ENCODE measurements at regions not wholly inside any gene's neighbourhood (a gene's known extent, or its start where the extent isn't known, plus 50 kb on each side); places are given as distances from the start of the nearest gene placed in this dataset.

DNA sequence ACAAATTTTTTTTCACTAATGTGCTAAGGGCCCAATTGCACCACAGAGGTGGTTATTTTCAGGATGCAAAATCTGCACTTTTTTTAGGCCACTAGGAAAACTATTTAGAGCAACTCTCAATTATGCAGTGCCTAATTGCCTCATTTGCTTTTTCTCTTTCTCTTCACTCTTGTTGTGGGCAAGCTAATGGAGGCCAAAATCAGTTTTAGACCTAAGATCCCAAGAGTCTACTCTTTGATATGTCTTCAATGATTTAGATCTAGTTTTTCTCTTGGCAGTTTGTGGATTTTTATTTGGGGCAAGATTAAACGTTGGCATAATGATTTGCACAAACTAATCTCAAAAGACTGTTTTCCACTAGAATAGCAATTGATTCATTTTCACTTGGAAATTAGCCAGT, 1996.9 kb downstream of the LRRC4C start:
- DNase-seq (ENCODE audit: low read depth in 1 of 2, low spot score in 1 of 2): no peak
- TF ChIP-seq POLR2AphosphoS5 (IDR thresholded peaks at IDR 0.05; ENCODE audit: low read depth): no peak
- TF ChIP-seq, protein P1, sequence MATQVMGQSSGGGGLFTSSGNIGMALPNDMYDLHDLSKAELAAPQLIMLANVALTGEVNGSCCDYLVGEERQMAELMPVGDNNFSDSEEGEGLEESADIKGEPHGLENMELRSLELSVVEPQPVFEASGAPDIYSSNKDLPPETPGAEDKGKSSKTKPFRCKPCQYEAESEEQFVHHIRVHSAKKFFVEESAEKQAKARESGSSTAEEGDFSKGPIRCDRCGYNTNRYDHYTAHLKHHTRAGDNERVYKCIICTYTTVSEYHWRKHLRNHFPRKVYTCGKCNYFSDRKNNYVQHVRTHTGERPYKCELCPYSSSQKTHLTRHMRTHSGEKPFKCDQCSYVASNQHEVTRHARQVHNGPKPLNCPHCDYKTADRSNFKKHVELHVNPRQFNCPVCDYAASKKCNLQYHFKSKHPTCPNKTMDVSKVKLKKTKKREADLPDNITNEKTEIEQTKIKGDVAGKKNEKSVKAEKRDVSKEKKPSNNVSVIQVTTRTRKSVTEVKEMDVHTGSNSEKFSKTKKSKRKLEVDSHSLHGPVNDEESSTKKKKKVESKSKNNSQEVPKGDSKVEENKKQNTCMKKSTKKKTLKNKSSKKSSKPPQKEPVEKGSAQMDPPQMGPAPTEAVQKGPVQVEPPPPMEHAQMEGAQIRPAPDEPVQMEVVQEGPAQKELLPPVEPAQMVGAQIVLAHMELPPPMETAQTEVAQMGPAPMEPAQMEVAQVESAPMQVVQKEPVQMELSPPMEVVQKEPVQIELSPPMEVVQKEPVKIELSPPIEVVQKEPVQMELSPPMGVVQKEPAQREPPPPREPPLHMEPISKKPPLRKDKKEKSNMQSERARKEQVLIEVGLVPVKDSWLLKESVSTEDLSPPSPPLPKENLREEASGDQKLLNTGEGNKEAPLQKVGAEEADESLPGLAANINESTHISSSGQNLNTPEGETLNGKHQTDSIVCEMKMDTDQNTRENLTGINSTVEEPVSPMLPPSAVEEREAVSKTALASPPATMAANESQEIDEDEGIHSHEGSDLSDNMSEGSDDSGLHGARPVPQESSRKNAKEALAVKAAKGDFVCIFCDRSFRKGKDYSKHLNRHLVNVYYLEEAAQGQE (IDR thresholded peaks at IDR 0.05; ENCODE audit: insufficient replicate concordance, low read depth): no peak
- TF ChIP-seq, protein P2, sequence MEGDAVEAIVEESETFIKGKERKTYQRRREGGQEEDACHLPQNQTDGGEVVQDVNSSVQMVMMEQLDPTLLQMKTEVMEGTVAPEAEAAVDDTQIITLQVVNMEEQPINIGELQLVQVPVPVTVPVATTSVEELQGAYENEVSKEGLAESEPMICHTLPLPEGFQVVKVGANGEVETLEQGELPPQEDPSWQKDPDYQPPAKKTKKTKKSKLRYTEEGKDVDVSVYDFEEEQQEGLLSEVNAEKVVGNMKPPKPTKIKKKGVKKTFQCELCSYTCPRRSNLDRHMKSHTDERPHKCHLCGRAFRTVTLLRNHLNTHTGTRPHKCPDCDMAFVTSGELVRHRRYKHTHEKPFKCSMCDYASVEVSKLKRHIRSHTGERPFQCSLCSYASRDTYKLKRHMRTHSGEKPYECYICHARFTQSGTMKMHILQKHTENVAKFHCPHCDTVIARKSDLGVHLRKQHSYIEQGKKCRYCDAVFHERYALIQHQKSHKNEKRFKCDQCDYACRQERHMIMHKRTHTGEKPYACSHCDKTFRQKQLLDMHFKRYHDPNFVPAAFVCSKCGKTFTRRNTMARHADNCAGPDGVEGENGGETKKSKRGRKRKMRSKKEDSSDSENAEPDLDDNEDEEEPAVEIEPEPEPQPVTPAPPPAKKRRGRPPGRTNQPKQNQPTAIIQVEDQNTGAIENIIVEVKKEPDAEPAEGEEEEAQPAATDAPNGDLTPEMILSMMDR (IDR thresholded peaks at IDR 0.05; ENCODE audit: insufficient read depth, low read length): no peak
- no peak for TF ChIP-seq SPI1 (IDR thresholded peaks at IDR 0.05; ENCODE audit: borderline replicate concordance, low read depth)
- TF ChIP-seq GABPA (IDR thresholded peaks at IDR 0.05; ENCODE audit: low read depth): no peak
- no peak overlapping the region for H3K27ac ChIP-seq (replicated peaks)
- H3K27me3 ChIP-seq (ENCODE audit: insufficient read depth, poor library complexity, severe bottlenecking): no peaks in the 10 kb centered on the region
- H3K4me3 ChIP-seq (replicated peaks; ENCODE audit: insufficient read depth, low read length): no peak overlapping the region

DNA sequence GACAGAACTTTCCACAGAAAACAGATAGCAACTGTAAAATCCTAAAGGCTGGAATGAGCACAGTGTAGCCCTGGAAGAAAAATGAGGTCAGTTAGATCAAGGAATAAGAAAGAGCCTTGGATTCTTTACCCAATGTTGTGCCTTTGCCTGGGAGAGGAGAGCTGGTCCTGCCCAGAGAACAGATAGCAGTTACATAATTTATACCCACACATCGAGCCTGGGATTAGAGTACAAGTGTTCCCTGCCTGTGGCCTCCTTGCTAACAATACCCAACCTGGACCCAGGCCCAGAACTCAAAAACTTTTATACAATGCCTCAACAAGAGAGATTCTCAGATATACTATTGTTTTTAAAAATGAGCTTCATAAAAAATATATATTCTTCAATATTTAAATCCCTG, 1998.4 kb downstream of the LRRC4C start:
- Histone ChIP-seq H3K4me3 (replicated peaks; ENCODE audit: insufficient read depth, low read length) (no peak overlapping the region), H3K27me3 (ENCODE audit: insufficient read depth, poor library complexity, severe bottlenecking) (no peaks in the 10 kb centered on the region), H3K27ac (replicated peaks) (no peak overlapping the region)
- TF ChIP-seq, protein P1 (IDR thresholded peaks at IDR 0.05; ENCODE audit: insufficient replicate concordance, low read depth): no peak
- TF ChIP-seq, protein P2 (IDR thresholded peaks at IDR 0.05; ENCODE audit: insufficient read depth, low read length): no peak
- TF ChIP-seq POLR2AphosphoS5 (IDR thresholded peaks at IDR 0.05; ENCODE audit: low read depth) (no peak), SPI1 (IDR thresholded peaks at IDR 0.05; ENCODE audit: borderline replicate concordance, low read depth) (no peak), GABPA (IDR thresholded peaks at IDR 0.05; ENCODE audit: low read depth) (no peak)
- no peak for DNase-seq (ENCODE audit: low read depth in 1 of 2, low spot score in 1 of 2)

- TF ChIP-seq SPI1 (IDR thresholded peaks at IDR 0.05; ENCODE audit: borderline replicate concordance, low read depth): no peak
- TF ChIP-seq POLR2AphosphoS5 (IDR thresholded peaks at IDR 0.05; ENCODE audit: low read depth): no peak
- TF ChIP-seq, protein P1 (IDR thresholded peaks at IDR 0.05; ENCODE audit: insufficient replicate concordance, low read depth): no peak
- TF ChIP-seq, protein P2 (IDR thresholded peaks at IDR 0.05; ENCODE audit: insufficient read depth, low read length): no peak
- no peak for TF ChIP-seq GABPA (IDR thresholded peaks at IDR 0.05; ENCODE audit: low read depth)
- no peak overlapping the region for H3K27ac ChIP-seq (replicated peaks)
- no peaks in the 10 kb centered on the region for H3K27me3 ChIP-seq (ENCODE audit: insufficient read depth, poor library complexity, severe bottlenecking)
- H3K4me3 ChIP-seq (replicated peaks; ENCODE audit: insufficient read depth, low read length): no peak overlapping the region
- no peak for DNase-seq (ENCODE audit: low read depth in 1 of 2, low spot score in 1 of 2)
These were observed 1999.8 kb downstream of the LRRC4C start for GRCh38 chr11:39459606-39460005.

Data from HL-60 (cell line).